GM18867 (cell line): ENCODE measurements at regions not wholly inside any gene's neighbourhood (a gene's known extent, or its start where the extent isn't known, plus 50 kb on each side); places are given as distances from the start of the nearest gene placed in this dataset.
A peak's percentile ranks its signal among the peaks of the same experiment; 100 is the strongest.

Source experiments
- ATAC-seq: cut with Tn5 transposase; IDR thresholded peaks from one replicate; pipeline ENCODE4 v1.9.1; 2021; ENCODE audit warnings: mild to moderate bottlenecking, moderate library complexity; ENCODE audit not compliant: unreplicated experiment

- ATAC-seq = no peak
Observed at GRCh38 chr19:30209617-30210600, 162.3 kb upstream of the ZNF536 start.

GRCh38 chr19:30212574-30212973 is 159.6 kb upstream of the ZNF536 start:
- ATAC-seq = no peak

GRCh38 chr19:30214651-30215051 is 157.5 kb upstream of the ZNF536 start:
- ATAC-seq = peak; percentile 53

GRCh38 chr19:30215248-30215647 is 156.9 kb upstream of the ZNF536 start:
- no peak for ATAC-seq

GRCh38 chr19:30216453-30216852 is 155.7 kb upstream of the ZNF536 start:
- ATAC-seq = no peak

- no peak for ATAC-seq
Observed at GRCh38 chr19:30217461-30217860, 154.7 kb upstream of the ZNF536 start.

GRCh38 chr19:30219702-30220101 is 152.5 kb upstream of the ZNF536 start:
- ATAC-seq = no peak

- no peak for ATAC-seq
Observed at GRCh38 chr19:30221176-30221575, 151.0 kb upstream of the ZNF536 start.

- no peak for ATAC-seq
Observed at GRCh38 chr19:30222428-30222873, 149.7 kb upstream of the ZNF536 start.

GRCh38 chr19:30222992-30223865 is 149.0 kb upstream of the ZNF536 start:
- no peak for ATAC-seq

GRCh38 chr19:30223866-30224688 is 148.1 kb upstream of the ZNF536 start:
- no peak for ATAC-seq

GRCh38 chr19:30224689-30225606 is 147.2 kb upstream of the ZNF536 start:
- no peak for ATAC-seq

- no peak for ATAC-seq
Observed at GRCh38 chr19:30225676-30226463, 146.3 kb upstream of the ZNF536 start.

- ATAC-seq = no peak
Observed at GRCh38 chr19:30226464-30227011, 145.6 kb upstream of the ZNF536 start.

- ATAC-seq = peak; percentile 35
Observed at GRCh38 chr19:30227012-30227621, 145.1 kb upstream of the ZNF536 start.

GRCh38 chr19:30227661-30228112 is 144.5 kb upstream of the ZNF536 start:
- peak; percentile 85 for ATAC-seq

GRCh38 chr19:30228113-30228834 is 143.9 kb upstream of the ZNF536 start:
- ATAC-seq = no peak
